ENCODE measurements at regions not wholly inside any gene's neighbourhood (a gene's known extent, or its start where the extent isn't known, plus 50 kb on each side); places are given as distances from the start of the nearest gene placed in this dataset.

DNA sequence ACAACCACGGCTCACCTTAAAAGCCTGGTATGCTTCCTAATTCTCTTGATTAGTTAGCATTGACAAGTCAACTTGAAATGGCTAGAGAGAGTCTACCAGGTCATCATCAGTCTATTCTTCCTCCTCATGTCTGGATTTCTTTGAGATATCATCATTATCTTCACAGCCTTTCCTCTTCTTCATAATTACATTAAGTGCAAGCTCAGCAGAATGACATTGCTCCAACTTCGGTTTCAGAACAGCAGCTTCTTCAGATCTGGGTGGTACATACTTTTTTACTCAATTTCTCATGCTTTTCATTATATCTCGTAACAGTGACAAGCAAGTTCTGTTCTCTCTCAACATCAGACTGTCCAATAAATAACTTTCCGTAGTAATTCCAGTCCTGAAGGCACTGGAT, 337.5 kb upstream of the TENM3 start:
- no peak for DNase-seq

DNA sequence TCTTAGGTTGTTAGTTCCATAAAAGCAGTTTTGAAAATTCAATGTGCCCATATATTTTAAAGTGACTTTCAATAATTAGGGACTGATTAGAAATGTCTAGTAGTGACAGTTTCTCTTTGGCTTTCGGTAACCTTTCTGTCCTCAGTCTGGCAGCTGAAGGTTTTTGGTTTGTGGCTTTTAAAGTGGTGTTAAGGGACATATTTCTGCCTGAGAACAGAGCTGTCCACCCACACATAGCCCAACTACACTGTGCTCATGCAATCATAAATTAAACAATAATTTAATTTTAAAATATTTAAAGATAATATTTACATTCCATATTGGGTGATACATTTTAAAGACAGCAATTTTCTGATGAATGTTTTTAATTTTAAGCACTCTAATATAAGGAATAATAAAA, 335.0 kb upstream of the TENM3 start:
- no peak for DNase-seq

DNA sequence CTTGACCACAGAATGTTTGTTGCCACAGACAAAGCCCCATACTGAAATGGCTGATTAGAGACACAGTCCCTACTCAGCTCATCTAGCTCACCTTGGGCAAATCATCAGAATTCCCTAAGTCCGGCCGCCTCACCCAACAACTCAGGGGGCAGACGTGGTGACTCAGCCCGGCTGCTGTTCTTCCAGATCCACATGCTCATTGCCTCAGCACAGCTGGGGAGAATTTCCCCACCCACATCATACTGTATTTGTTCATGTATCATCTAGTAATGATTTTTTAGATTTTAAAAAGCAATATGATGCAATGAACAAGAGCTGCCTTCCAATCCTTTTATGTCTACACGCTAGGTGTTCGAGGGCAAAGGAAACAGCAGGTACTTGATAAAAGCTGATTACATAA, 333.8 kb upstream of the TENM3 start:
- peak; percentile 65 for DNase-seq

DNA sequence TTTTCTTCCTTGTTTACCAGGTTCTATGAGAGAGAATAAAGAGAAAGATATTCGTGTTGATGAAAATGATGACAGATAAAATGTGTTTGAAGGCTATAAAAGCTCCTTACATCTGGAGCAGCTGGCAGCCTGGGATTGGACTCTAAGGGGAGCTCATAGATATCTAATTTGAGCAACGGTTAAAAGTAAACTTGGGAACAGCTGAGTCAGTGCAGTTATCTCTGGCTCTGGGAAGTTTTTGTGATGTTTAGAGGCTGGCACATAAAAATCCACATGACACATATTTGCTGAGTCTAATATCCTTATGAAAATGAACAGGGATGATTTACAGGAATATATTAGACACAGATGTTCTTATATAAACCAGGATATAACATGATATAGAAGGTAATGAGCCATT, 331.8 kb upstream of the TENM3 start:
- peak; percentile 70 for DNase-seq

DNA sequence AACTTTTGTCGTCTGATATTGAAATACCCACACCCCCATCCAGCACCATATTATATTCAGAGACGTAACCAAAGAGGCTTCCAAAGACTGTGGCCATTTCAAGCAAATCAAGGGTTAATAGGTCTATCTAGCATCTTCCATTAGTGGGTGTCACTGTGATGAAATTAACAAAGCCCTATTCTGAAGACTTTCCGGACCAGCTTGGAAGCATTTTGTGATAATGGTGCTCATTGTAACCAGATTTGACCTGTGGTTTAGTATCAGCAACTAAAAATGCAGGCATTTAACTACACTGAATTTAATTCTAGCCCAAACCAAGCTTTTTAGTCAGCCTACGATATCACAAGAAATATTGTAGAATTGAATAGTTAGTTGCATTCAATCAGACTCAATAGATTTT, 309.7 kb upstream of the TENM3 start:
- DNase-seq, result no peak

DNA sequence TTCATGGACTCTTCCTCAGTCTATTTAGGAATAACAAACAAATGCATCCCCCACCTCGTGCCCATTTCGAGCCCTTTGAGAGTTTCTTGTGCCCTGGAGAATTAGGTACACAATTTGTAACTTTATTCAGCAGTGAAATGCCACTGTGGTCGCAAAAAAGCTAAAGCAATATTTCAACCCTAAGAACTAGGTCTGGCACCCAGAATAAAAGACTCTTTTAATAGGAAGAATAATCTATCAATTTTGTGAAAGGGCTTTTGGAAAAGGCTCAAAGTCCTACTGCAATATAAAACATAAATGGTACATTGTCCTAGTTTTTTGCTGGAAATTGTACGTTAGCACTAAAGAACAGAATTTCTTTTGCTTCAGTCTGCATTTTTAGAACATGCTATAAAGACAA, 304.6 kb upstream of the TENM3 start:
- no peak for DNase-seq

DNA sequence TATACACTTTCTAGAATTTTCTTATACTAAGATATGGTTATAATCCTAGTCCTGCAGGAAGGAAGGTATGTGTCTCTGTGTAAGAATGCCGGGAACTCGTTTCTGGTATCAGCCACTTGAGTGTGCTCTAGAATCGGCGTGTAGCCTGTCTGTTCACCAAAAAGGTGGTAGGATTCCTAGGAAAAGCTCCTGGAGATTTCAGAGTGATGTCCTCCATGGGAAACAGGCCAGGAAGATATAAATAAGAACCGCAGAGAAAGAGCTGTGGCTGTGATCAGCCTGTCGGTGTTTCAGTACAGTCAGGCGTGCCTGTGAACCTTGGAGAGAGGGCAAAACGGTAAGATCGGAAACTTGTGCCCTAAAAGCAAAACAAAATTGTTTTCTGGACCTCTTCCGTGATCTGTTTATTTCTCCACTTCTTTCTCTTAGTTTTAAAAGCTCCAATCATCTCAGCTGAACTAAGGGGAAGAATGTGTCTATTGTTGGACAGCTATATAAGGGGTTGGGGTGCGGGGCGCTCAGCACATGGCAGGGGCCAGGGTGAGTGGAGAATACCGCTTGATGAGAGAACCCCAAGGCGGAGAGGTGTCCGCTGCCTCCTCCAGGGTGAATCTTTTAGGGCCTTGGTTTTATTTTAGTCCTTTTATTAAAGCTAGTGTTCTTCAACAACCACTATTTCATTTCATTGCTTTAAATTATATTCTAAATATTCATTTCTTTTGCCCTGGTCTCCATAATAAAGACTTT, 303.8 kb upstream of the TENM3 start:
- peak; percentile 50 for DNase-seq

DNA sequence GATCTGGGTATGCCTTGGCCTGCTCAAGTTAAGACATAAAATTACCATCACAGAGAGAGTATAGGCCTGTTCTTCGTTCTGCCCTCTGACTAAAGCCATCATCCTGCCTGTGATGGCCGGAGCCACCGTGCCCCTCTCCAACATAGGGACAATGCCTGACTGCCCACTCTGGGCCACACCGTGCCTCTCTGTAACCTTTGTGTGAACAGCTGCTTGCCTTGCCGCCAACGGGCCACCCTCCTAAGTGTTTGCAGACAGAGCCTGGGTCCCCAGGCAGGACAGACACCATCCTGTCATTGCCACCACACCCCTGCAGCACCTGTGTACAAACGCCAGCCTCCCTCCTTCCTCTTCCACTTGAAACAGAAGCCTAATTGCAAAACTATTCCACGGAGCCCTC, 298.7 kb upstream of the TENM3 start:
- DNase-seq, result no peak

DNA sequence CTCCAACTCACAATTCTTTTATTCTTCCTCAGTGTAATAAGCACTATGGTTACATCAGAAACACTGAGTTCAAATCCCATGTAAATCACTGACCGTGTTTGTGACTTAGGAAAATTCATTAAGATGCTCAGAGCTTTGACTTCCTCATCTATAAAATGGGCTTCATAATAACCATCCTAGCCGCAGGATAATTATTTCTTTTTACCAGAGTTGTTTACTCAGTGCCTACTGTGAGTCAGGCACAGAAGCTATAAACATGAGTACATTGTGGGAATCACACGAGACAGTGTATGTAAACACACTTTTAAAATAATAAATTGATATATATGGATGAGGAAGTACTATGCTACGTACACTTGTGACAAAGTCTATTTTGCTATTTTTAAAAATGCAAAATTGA, 296.3 kb upstream of the TENM3 start:
- no peak for DNase-seq

DNA sequence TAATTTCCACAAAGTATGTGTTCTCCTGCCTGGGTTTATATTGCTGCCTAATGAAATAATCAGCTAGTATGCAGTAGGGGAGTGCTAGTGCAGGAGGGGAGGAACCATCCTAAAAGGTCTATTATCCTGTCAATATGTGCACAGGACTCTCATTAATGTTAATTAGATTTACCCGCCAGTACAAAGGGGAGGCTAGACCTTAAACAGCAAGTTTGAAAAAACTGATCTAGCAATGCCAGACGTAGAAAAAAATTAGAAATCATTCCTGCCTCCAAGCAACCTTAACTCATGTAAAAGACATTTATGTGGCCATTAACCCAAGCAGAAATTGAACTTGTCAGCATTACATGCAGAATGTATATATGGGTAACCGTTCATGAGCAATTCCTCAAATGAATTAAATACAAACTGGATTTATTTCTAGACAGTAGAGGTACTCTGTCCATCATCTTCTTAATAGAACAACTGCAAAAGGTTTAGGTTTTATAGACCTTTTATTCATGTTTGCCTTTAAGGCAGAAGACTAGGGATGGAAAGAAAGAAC, 294.3 kb upstream of the TENM3 start:
- no peak for DNase-seq

DNA sequence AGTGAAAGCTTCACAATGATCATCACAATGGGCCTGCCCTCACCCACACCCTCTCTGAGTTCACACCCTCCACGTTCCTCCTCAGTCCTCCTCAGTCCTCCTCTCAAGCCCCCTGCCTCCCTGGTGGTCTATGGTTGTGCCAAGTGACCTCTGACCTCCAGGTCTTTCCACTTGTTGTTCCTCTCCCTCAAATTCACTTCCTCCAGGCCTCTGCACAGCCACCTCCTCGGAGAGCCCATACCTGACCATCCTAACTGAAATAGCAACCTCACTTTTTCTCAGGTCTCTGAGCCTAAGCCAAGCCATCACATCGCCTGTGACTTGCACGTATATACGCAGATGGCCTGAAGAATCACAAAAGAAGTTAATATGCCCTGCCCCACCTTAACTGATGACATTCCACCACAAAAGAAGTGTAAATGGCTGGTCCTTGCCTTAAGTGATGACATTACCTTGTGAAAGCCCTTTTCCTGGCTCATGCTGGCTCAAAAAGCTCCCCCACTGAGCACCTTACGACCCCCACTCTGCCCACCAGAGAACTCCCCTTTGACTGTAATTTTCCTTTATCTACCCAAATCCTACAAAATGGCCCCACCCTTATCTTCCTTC, 293.4 kb upstream of the TENM3 start:
- no peak for DNase-seq

DNA sequence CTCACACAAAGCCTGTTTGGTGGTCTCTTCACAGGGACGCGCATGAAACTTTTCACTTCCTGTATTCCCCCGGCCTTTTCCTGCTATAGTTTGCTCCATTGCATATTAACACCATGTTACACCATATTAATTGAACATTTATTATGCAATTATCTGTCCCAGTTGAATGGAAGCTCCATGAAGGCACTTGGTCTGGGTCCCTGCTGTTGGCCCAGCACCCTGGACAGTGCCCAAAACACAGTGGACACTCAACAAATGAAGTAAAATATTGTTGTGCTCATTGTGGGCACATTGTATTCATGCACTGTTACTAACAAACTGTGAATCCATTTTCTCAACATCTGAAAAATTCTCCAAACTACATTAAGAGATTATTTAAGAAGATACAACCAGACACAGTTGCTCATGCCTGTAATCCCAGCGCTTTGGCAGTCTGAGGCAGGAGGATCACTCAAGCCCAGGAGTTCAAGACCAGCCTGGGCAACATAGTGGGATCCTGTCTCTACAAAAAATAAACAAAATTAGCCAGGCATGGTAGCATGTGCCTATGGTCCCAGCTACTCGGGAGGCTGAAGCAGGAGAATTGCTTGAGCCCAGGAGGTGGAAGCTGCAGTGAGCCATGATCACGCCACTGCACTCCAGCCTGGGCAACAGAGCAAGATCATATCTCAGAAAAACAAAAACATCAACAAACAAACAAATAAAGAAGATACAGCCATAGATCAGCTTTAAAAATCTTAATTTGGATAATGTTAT, 292.7 kb upstream of the TENM3 start:
- DNase-seq, result no peak

DNA sequence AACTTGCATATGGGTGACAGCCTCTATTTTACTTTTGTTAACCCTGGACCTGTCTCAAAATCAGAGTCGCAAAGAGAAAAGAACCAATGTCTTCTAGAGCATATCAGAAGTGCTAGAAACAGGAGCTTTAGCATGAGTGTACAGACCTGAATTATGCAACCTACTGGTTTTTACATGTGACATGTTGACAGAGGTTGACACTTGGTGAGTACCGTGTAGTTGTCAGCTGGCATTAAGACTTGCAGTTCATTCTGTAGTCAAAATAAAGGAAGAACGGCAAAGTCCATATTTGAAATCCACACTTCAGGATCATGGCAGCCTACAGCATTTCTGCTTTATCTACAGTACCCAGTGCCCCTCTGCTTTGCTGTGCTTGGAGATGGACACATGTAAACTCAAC, 291.9 kb upstream of the TENM3 start:
- no peak for DNase-seq

DNA sequence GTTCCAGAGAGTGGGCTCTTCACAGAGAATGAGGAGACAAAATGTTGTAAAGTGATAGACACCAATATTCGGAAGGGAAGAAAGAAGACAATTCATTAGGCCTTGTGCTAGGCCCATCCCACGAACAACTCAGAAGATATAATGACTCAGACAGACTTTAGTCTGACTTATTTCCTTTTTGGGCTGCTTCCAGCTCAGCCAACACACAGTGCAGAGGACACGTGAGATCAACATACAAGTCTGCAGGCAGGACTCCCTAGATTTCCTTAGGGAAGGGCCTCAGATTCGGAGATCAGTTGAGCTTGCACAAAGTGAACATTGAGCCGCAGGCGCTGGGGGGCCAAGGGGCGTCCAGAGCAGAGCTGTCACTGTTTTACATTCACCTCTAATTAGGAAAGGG, 290.7 kb upstream of the TENM3 start:
- peak; percentile 96 for DNase-seq

DNA sequence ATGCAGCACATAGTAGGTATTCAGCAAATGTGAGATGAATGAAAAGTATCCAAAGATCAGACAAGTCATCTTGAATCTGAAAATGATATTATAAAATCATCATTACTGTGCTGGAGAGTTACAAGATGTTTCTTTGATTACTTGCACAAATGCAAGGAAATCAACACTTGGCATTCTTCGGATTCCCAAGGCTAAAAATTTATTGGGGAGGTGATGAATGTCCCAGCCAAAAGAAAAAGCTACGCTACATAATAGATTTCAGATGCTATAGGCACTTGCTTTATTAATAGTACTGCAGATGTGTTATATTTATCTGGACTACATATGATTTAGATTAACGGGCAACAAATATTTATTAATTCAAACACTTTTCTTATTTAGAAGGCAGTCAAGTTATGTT, 286.7 kb upstream of the TENM3 start:
- DNase-seq, result peak; percentile 90

DNA sequence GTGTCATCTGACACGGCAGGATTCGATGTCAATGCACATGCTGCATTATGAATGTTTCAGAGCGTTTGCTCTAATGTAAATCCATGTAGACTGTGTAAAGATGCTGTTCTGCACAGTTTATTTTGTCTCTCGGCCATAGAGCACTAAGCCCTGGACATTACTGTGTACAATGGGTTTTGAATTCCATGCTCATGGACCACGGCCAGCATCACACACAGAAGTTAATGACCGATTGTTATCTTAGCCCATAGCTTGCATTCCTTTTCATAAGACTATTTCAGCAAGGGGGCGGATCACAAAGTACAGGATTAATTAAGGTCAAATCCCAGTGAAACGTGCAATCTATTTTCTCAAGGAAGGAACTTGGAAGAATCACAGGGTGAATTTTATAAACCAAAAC, 286.1 kb upstream of the TENM3 start:
- DNase-seq, result peak; percentile 96

DNA sequence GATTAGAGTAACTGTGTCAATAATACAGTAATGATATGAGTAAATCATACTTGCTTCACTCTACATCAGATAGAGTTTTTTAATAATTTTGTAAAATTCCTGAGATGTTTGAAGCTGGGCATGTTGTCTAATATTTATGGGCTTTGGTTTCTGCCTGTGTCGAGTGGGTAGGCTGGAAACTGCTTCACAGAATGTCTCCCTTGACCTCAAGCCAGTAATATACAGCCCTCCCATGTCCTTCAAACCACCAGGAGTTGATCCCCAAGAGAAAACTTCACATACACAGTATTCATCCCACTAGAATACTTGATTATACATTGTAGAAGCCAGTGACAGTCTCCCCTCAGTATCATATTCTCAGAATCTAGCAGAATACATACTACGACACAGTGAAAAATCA, 284.8 kb upstream of the TENM3 start:
- DNase-seq, result peak; percentile 69

DNA sequence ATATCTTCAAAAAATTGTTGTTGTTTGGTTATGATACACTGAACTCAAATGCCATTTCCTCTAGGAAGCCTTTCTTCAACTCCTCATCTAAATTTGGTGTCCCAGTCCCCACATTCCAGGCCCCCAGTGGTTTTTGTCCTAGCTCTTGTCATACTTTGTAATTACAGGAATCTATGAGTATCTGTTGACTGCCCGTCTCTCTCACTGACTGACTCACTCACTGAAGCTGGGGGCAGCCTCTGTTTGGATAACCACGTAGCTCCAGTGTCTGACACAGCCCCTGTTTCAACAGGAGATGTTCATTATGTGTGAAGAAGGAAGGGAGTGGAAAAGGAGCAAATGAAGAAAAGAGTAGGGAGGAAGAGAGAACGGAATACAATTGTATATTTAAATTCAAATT, 284.1 kb upstream of the TENM3 start:
- peak; percentile 93 for DNase-seq

DNA sequence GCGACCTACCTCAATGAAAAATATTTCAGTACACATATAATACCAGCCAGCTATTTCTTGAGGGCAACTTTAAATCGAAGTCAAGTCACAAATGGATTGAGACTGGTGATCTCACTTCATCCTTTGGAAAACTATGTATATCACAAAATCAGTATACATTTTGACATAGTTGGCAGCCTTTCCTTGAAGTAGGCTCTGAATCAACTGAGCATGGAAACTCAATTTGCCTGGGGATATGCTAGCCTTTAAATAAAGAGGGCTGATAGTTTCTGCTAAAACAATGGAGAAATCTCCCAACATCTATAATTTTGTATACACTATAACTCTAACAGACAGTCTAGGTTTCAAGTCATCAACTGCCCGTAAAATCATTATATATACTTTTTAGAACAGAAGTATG, 282.8 kb upstream of the TENM3 start:
- no peak for DNase-seq

DNA sequence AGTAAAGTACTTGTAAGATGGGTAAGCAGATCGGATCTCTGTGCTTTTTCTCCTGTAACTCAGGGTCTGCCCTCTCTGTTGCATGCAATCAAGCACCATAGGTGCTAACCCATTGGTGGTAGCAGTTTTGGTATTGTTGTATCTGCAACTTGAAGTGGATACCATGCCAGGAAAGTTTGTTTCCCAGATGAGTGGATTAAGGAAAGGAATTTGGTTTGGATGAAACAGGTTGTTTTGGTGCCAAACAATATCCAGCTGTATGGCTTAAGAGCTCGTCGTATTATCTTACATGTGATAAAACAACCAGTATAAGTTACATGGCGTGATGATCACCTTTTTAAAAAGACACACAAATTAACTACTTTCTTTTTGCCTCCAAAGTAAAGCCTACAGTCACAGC, 280.9 kb upstream of the TENM3 start:
- DNase-seq, result peak; percentile 49

DNA sequence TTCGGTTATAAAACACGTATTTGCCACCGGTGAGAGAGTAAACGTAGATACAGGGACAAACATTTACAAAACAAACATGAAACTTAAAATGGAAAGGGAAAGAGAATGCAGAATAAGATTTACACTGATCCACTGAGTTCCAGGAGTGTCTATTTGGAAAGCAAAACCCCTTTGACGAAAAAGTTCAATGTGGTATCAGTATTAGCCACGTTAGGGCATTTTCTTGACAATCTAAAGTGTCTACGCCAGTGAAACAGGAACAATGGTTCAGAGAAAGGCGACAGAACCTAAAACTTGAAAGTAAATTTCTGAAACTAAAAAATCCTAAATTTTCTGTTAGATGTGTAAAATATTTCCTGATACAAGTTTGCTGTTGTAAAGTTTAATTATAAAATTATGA, 278.5 kb upstream of the TENM3 start:
- no peak for DNase-seq

DNA sequence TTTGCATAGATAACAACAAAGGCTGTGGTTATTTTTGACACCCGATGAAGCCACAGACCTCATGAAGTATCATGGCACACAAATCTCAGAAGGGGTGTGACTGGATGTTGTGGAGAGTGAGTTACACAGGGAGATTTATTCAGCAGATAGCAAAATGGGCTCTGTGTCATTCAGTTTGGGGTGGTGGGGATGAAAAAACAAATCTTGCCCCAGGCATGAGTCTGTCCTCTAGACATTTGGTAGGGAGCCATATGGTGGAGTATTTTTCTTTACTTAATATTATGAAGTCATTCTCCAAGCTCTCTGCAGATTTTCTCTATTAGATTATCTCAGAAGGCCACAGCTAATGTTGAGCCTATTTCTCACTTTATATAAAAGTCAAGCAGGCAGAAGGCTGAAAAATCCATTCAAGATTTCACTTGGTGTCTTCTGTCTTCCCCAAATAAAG, 277.1 kb upstream of the TENM3 start:
- DNase-seq, result peak; percentile 82

DNA sequence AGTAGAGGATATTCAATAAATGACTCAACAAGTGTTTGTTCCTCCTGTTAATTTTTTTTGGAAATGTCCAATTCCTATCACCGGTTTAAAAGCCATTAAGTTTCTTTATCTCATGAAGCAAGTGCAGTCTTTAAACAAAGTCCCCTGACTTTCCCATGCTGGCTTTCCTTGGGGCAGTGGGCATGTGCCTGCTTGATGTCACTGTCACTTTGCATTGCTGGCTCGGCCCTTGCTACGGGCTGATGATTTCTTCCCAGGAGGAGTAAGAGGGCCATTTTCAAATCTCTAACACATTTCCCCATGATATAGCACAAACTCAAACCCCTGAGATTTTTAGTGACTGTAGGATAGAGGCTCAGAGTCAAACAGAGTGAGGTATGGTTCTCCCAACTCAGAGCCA, 275.8 kb upstream of the TENM3 start:
- no peak for DNase-seq

DNA sequence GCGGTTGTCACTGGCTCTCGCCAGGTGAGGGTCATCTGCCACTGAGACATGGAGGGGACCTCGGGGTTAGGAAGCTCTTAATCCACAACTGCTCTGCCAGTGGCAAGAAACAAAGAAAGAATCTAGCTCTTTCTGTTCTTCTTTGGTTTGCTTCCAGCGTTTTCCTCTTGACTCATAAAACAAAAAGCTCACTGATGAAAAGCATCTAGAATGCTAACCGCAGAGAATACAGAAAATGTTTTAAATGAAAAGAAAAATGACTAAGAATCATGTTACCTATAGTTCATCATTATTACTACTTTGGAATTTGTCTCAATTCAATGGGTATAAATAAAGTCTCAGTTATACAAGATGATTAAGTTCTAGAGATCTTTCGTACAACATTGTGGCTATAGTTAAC, 274.8 kb upstream of the TENM3 start:
- peak; percentile 87 for DNase-seq

Data from fibroblast of skin of right quadriceps (primary cell).